Bronchial epithelial cell (primary cell): ENCODE measurements at regions not wholly inside any gene's neighbourhood (a gene's known extent, or its start where the extent isn't known, plus 50 kb on each side); places are given as distances from the start of the nearest gene placed in this dataset.
"Not testable (repeated sequence)": the region's sequence is repeated elsewhere in the genome, so short reads cannot be mapped to it uniquely, and the experiment has no call there.

ENCODE experiments used
- DNase-seq: peaks from one replicate; pipeline ENCODE4 v3.0.0-alpha.2; 2010; ENCODE audit warnings: low read depth
- FAIRE-seq: peaks from 2 replicates; lab custom pipeline; 2011; peaks lifted over from hg19 to GRCh38; lab: Jason Lieb, UNC
- H3K27me3 ChIP-seq: 2 replicates; pipeline ENCODE4 v1.5.1; 2011; ENCODE audit warnings: low read length; ENCODE audit not compliant: control insufficient read depth, insufficient read depth
- H3K36me3 ChIP-seq: 2 replicates; pipeline ENCODE4 v1.5.1; 2011; ENCODE audit warnings: low read length; ENCODE audit not compliant: control insufficient read depth, insufficient read depth
- H3K4me3 ChIP-seq: 2 replicates; pipeline ENCODE4 v1.5.1; 2011; ENCODE audit warnings: mild to moderate bottlenecking, low read depth, low read length, control low read depth
- CTCF ChIP-seq: IDR thresholded peaks from 2 replicates; pipeline ENCODE4 v1.5.1; 2011; ENCODE audit warnings: mild to moderate bottlenecking, moderate library complexity, low read length, control low read depth, inconsistent platforms; ENCODE audit not compliant: insufficient read depth, severe bottlenecking

- Histone ChIP-seq H3K36me3 (no peaks in the 10 kb centered on the region), H3K27me3 (no peaks in the 10 kb centered on the region), H3K4me3 (no peak overlapping the region)
- no peak for FAIRE-seq
- TF ChIP-seq CTCF = no peak
- no peak for DNase-seq
Observed at GRCh38 chr10:106280896-106281460, 883.5 kb downstream of the SORCS1 start.

- DNase-seq (no peak), FAIRE-seq (no peak)
- Histone ChIP-seq H3K36me3 (no peaks in the 10 kb centered on the region), H3K27me3 (no peaks in the 10 kb centered on the region), H3K4me3 (no peak overlapping the region)
- TF ChIP-seq CTCF = no peak
Observed at GRCh38 chr10:106278383-106278782, 886.1 kb downstream of the SORCS1 start.

GRCh38 chr10:106271237-106271636, 893.3 kb downstream of the SORCS1 start:
- TF ChIP-seq CTCF = no peak
- DNase-seq = no peak
- no peak for FAIRE-seq
- Histone ChIP-seq H3K36me3 (no peaks in the 10 kb centered on the region), H3K4me3 (no peak overlapping the region), H3K27me3 (no peaks in the 10 kb centered on the region)

GRCh38 chr10:106268000-106268399, 896.5 kb downstream of the SORCS1 start:
- no peak for FAIRE-seq
- H3K4me3 ChIP-seq = no peak overlapping the region

GRCh38 chr10:106267591-106267990, 896.9 kb downstream of the SORCS1 start:
- H3K4me3 ChIP-seq = no peak overlapping the region
- DNase-seq = no peak

More at GRCh38 chr10:106268000-106268399, 896.5 kb downstream of the SORCS1 start:
- DNase-seq = no peak
- Histone ChIP-seq H3K27me3 (no peaks in the 10 kb centered on the region), H3K36me3 (no peaks in the 10 kb centered on the region)
- TF ChIP-seq CTCF = no peak

GRCh38 chr10:106257432-106257831, 907.1 kb downstream of the SORCS1 start:
- H3K36me3 ChIP-seq, FAIRE-seq, DNase-seq, H3K4me3 ChIP-seq, H3K27me3 ChIP-seq: not testable (repeated sequence)

More at GRCh38 chr10:106267591-106267990, 896.9 kb downstream of the SORCS1 start:
- no peak for FAIRE-seq
- Histone ChIP-seq H3K27me3 (no peaks in the 10 kb centered on the region), H3K36me3 (no peaks in the 10 kb centered on the region)
- TF ChIP-seq CTCF = no peak
